ENCODE measurements at regions not wholly inside any gene's neighbourhood (a gene's known extent, or its start where the extent isn't known, plus 50 kb on each side); places are given as distances from the start of the nearest gene placed in this dataset.
"Not testable (repeated sequence)": the region's sequence is repeated elsewhere in the genome, so short reads cannot be mapped to it uniquely, and the experiment has no call there.

DNA sequence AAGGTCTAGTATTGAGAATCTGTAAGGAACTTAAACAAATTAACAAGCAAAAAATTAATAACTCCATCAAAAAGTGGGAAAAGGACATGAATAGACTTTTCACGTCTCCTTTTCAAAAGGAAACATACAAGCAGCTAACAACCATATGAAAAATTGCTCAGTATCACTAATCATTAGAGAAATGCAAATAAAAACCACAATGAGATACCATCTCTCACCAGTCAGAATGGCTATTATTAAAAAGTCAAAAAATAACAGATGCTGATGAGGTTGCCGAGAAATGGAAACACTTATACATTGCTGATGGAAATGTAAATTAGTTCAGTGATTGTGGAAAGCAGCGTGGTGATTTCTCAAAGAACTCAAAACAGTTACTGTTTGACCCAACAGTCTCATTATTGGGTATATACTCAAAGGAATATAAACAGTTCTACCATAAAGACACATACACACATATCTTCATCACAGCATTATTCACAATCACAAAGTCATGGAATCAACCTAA lies 410.4 kb upstream of the SMIM31 start:
- no peak overlapping the region for H3K27ac Mint-ChIP-seq
- TF ChIP-seq, protein P1, sequence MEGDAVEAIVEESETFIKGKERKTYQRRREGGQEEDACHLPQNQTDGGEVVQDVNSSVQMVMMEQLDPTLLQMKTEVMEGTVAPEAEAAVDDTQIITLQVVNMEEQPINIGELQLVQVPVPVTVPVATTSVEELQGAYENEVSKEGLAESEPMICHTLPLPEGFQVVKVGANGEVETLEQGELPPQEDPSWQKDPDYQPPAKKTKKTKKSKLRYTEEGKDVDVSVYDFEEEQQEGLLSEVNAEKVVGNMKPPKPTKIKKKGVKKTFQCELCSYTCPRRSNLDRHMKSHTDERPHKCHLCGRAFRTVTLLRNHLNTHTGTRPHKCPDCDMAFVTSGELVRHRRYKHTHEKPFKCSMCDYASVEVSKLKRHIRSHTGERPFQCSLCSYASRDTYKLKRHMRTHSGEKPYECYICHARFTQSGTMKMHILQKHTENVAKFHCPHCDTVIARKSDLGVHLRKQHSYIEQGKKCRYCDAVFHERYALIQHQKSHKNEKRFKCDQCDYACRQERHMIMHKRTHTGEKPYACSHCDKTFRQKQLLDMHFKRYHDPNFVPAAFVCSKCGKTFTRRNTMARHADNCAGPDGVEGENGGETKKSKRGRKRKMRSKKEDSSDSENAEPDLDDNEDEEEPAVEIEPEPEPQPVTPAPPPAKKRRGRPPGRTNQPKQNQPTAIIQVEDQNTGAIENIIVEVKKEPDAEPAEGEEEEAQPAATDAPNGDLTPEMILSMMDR (IDR thresholded peaks at IDR 0.05; ENCODE audit: unreplicated experiment): no peak
- no peak for DNase-seq (ENCODE audit: low spot score, unreplicated experiment)
- H3K36me3 Mint-ChIP-seq (ENCODE audit: insufficient read depth): peaks cover 1% of the 10 kb centered on the region
- H3K9me3 Mint-ChIP-seq (ENCODE audit: low read depth): peaks cover 8% of the 10 kb centered on the region
- H3K27me3 Mint-ChIP-seq: no peaks in the 10 kb centered on the region
- H3K4me1 Mint-ChIP-seq (ENCODE audit: low read depth): peaks cover 14% of the 10 kb centered on the region
- H3K4me3 Mint-ChIP-seq (ENCODE audit: low read depth): no peak overlapping the region

- no peak overlapping the region for H3K27ac Mint-ChIP-seq
- TF ChIP-seq, protein P1 (IDR thresholded peaks at IDR 0.05; ENCODE audit: unreplicated experiment): no peak
- DNase-seq (ENCODE audit: low spot score, unreplicated experiment): no peak
- H3K9me3 Mint-ChIP-seq (ENCODE audit: low read depth): peaks cover 8% of the 10 kb centered on the region
- H3K27me3 Mint-ChIP-seq: no peaks in the 10 kb centered on the region
- H3K4me3 Mint-ChIP-seq (ENCODE audit: low read depth): no peak overlapping the region
- H3K4me1 Mint-ChIP-seq (ENCODE audit: low read depth): peaks cover 2% of the 10 kb centered on the region
- H3K36me3 Mint-ChIP-seq (ENCODE audit: insufficient read depth): peaks cover 1% of the 10 kb centered on the region
Observed at GRCh38 chr4:164345756-164346155, 408.2 kb upstream of the SMIM31 start.

- TF ChIP-seq, protein P1 (IDR thresholded peaks at IDR 0.05; ENCODE audit: unreplicated experiment): no peak
- no peaks in the 10 kb centered on the region for H3K9me3 Mint-ChIP-seq (ENCODE audit: low read depth)
- no peaks in the 10 kb centered on the region for H3K27me3 Mint-ChIP-seq
- H3K27ac Mint-ChIP-seq: no peak overlapping the region
- H3K36me3 Mint-ChIP-seq (ENCODE audit: insufficient read depth): no peaks in the 10 kb centered on the region
- no peaks in the 10 kb centered on the region for H3K4me1 Mint-ChIP-seq (ENCODE audit: low read depth)
- H3K4me3 Mint-ChIP-seq (ENCODE audit: low read depth): no peak overlapping the region
- no peak for DNase-seq (ENCODE audit: low spot score, unreplicated experiment)
Observed at GRCh38 chr4:164350061-164350460, 403.9 kb upstream of the SMIM31 start.

GRCh38 chr4:164350716-164351115 lies 403.2 kb upstream of the SMIM31 start:
- not testable (repeated sequence) for H3K9me3 Mint-ChIP-seq (ENCODE audit: low read depth); H3K27ac Mint-ChIP-seq; H3K36me3 Mint-ChIP-seq (ENCODE audit: insufficient read depth); DNase-seq (ENCODE audit: low spot score, unreplicated experiment); H3K4me3 Mint-ChIP-seq (ENCODE audit: low read depth); H3K27me3 Mint-ChIP-seq; H3K4me1 Mint-ChIP-seq (ENCODE audit: low read depth)

GRCh38 chr4:164357957-164358356 lies 396.0 kb upstream of the SMIM31 start:
- DNase-seq (ENCODE audit: low spot score, unreplicated experiment): no peak
- no peaks in the 10 kb centered on the region for H3K4me1 Mint-ChIP-seq (ENCODE audit: low read depth)
- no peaks in the 10 kb centered on the region for H3K36me3 Mint-ChIP-seq (ENCODE audit: insufficient read depth)
- H3K9me3 Mint-ChIP-seq (ENCODE audit: low read depth): no peaks in the 10 kb centered on the region
- TF ChIP-seq, protein P1 (IDR thresholded peaks at IDR 0.05; ENCODE audit: unreplicated experiment): no peak
- no peak overlapping the region for H3K27ac Mint-ChIP-seq
- no peaks in the 10 kb centered on the region for H3K27me3 Mint-ChIP-seq
- no peak overlapping the region for H3K4me3 Mint-ChIP-seq (ENCODE audit: low read depth)

DNA sequence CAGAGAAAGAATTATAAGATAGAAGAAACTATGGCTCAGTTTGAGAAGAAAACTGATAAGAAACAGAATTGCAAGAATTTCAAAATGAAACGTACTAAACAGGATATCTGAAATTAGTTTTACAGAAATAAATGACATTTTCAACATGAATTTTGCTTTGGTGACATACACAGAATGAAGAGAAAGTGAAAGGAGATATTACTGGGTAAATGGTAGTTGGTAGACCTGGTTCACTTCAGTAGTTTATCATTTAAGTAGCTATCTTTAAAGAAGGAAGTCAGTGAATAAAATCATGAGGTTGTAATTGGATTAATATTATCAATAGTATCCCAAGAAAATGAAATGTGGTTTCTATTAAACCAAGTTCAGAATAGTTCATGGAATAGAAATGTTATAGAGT lies 395.5 kb upstream of the SMIM31 start:
- Mint-ChIP-seq H3K36me3 (ENCODE audit: insufficient read depth) (no peaks in the 10 kb centered on the region), H3K4me3 (ENCODE audit: low read depth) (no peak overlapping the region), H3K4me1 (ENCODE audit: low read depth) (no peaks in the 10 kb centered on the region), H3K9me3 (ENCODE audit: low read depth) (no peaks in the 10 kb centered on the region), H3K27me3 (no peaks in the 10 kb centered on the region), H3K27ac (no peak overlapping the region)
- no peak for DNase-seq (ENCODE audit: low spot score, unreplicated experiment)
- TF ChIP-seq, protein P1 (IDR thresholded peaks at IDR 0.05; ENCODE audit: unreplicated experiment): no peak
